ENCODE measurements at regions not wholly inside any gene's neighbourhood (a gene's known extent, or its start where the extent isn't known, plus 50 kb on each side); places are given as distances from the start of the nearest gene placed in this dataset.
A peak's percentile ranks its signal among the peaks of the same experiment; 100 is the strongest.

DNA sequence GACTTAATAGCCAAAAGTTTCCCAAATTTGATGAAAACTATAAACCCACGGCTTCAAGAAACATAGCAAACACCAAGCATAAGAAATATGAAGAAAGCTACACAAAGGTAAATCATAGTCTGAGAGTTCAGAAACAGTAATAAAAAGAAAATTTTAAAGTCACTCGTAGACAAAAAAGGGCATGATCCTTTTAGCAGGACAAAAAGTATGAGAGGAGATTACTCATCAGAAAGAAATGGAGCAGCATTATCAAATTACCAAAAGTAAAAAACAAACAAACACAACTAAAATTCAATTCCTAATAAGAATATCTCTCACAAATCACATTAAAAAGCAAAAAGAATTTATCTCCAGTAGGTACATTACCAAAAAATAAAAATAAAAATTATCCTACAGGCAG lies 279.4 kb upstream of the UBE2E2 start:
- in situ Hi-C loops (cut with MboI; ENCODE audit: low pct_ligation_motif_present in 1 of 4, low pct_unique_long_range_greater_than_20kb in 1 of 4, low sequenced_read_pairs in 3 of 4), result loop anchor here in 1 of 4 donors (25.0 kb wide), 1 partner anchor 361 kb away; no protein-coding TSS in a partner anchor
- DNase-seq, result no peak
- WGBS, 2 donors (ENCODE audit: low coverage in 1 of 2), result 75 to 91% methylated on average over 2 of the region's 2 CpGs
- Histone ChIP-seq H3K27me3 (no peaks in the 10 kb centered on the region), H3K36me3 (no peaks in the 10 kb centered on the region), H3K4me1 (no peaks in the 10 kb centered on the region), H3K27ac (no peak overlapping the region), H3K9me3 (no peaks in the 10 kb centered on the region), H3K4me3 (no peak overlapping the region)
- intact Hi-C loops (cut with DNase I; ENCODE audit: low total_unique reads), result no loop called here
- TF ChIP-seq POLR2AphosphoS5 (IDR thresholded peaks at IDR 0.05), result no peak
- no peak for TF ChIP-seq EP300 (IDR thresholded peaks at IDR 0.05; ENCODE audit: low read depth)
- TF ChIP-seq POLR2A (IDR thresholded peaks at IDR 0.05), result no peak
- TF ChIP-seq, protein P1, sequence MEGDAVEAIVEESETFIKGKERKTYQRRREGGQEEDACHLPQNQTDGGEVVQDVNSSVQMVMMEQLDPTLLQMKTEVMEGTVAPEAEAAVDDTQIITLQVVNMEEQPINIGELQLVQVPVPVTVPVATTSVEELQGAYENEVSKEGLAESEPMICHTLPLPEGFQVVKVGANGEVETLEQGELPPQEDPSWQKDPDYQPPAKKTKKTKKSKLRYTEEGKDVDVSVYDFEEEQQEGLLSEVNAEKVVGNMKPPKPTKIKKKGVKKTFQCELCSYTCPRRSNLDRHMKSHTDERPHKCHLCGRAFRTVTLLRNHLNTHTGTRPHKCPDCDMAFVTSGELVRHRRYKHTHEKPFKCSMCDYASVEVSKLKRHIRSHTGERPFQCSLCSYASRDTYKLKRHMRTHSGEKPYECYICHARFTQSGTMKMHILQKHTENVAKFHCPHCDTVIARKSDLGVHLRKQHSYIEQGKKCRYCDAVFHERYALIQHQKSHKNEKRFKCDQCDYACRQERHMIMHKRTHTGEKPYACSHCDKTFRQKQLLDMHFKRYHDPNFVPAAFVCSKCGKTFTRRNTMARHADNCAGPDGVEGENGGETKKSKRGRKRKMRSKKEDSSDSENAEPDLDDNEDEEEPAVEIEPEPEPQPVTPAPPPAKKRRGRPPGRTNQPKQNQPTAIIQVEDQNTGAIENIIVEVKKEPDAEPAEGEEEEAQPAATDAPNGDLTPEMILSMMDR (IDR thresholded peaks at IDR 0.05), result no peak

DNA sequence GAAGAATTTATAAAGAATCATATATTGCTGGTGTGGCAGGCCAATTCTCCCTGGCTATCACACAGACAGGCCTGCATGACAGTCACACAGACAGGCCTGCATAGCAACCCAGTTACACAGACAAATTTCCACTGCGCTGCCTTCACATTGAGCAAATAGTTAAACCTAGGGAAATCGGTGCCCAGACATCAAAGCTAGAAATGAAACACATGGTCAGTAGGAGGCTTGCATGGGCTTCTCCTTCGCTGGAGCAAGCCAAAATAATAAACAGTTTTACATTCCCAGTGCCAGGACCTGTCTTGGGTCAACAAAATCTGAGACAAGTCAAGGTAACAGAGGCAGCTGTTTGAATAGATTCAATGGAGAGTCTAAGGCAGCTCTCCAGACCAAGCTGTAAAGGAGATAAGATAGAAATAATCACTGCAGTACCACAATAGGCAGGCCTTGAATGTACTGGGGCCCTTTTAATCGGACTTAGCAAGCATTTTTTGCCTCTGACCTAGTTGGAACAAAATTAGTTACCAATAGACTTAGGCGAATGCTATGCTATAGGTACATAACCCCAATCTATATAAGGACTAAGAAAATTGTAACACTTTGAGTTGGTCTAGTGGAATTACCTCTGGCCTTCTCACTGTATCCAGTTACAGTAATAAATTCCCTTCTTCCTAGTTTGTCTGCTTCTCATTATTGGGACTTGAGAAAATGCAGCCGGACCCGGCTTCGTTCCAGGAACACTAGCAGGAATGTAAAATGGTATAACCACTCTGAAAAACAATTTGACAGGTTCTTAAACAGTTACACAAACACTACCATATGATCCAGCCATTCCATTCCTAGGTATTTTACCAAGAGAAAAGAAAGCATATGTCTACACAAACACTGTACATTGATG lies 274.7 kb upstream of the UBE2E2 start:
- intact Hi-C loops (cut with DNase I; ENCODE audit: low total_unique reads), result no loop called here
- in situ Hi-C loops (cut with MboI; ENCODE audit: low pct_ligation_motif_present in 1 of 4, low pct_unique_long_range_greater_than_20kb in 1 of 4, low sequenced_read_pairs in 3 of 4), result loop anchor here in 1 of 4 donors (25.0 kb wide), 1 partner anchor 91 kb away; no protein-coding TSS in a partner anchor
- no peak for DNase-seq
- Histone ChIP-seq H3K4me3 (no peak overlapping the region), H3K36me3 (no peaks in the 10 kb centered on the region), H3K27ac (no peak overlapping the region), H3K9me3 (no peaks in the 10 kb centered on the region), H3K4me1 (no peaks in the 10 kb centered on the region), H3K27me3 (no peaks in the 10 kb centered on the region)
- 69 to 76% methylated on average over 6 to 8 of the region's 8 CpGs for WGBS, 2 donors (ENCODE audit: low coverage in 1 of 2)
- TF ChIP-seq EP300 (IDR thresholded peaks at IDR 0.05; ENCODE audit: low read depth) (no peak), POLR2AphosphoS5 (IDR thresholded peaks at IDR 0.05) (peak in 1 of 3 donors; percentile 16), POLR2A (IDR thresholded peaks at IDR 0.05) (no peak)
- TF ChIP-seq, protein P1 (IDR thresholded peaks at IDR 0.05), result no peak

DNA sequence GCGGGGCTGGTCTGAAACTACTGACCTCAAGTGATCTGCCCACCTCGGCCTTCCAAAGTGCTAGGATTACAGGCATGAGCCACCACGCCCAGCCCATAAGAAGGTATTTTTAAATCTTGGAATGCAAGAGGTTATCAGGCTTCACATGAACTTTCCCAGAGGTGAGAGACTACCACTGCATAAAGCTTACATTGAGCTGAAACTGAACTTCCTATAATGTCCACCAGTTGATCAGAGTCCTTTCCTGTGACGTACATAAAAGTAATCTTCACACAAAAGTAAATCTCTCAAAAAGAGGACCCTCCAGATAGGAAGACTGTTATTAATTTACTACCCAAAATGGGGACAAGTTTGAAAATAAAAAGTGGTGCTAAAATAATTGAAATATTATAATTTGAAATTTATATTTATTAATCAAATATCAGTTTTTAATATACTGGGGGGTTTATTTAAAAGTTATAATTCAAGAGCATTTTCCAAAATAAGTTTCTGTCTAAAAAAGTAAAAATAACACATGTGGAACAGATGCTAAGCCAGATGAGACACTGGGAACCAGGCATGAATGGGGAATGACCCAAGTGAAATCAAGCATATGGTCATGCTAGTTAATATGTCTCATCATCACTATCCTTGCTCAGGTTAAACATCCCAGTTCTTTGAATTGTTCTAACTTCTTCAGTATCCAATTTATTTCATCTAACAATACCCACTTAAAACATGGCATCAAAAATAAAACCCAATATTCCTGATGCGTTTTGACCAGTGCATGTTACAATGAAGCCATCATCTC lies 269.9 kb upstream of the UBE2E2 start:
- Histone ChIP-seq H3K4me3 (no peak overlapping the region), H3K27ac (no peak overlapping the region), H3K4me1 (no peaks in the 10 kb centered on the region), H3K27me3 (no peaks in the 10 kb centered on the region), H3K36me3 (no peaks in the 10 kb centered on the region), H3K9me3 (no peaks in the 10 kb centered on the region)
- WGBS, 2 donors (ENCODE audit: low coverage in 1 of 2), result 82 to 84% methylated on average over 3 to 5 of the region's 5 CpGs
- DNase-seq, result no peak
- in situ Hi-C loops (cut with MboI; ENCODE audit: low pct_ligation_motif_present in 1 of 4, low pct_unique_long_range_greater_than_20kb in 1 of 4, low sequenced_read_pairs in 3 of 4), result loop anchor here in 1 of 4 donors (25.0 kb wide), 1 partner anchor 96 kb away; no protein-coding TSS in a partner anchor
- intact Hi-C loops (cut with DNase I; ENCODE audit: low total_unique reads), result no loop called here
- TF ChIP-seq POLR2A (IDR thresholded peaks at IDR 0.05) (no peak), EP300 (IDR thresholded peaks at IDR 0.05; ENCODE audit: low read depth) (no peak), POLR2AphosphoS5 (IDR thresholded peaks at IDR 0.05) (no peak)
- TF ChIP-seq, protein P1 (IDR thresholded peaks at IDR 0.05), result no peak

DNA sequence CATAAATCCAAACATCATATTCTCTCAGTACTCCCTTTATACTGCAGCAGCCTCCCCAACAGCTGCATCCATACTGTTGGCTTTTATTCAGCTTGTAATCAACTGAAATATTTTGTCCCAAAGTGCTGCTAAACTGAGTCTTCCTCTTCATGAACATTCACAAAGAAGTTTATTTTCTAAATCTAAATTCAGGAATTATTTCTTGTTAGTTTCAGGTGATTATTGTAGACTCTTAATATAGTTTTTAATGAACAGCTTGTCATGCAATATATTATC lies 269.3 kb upstream of the UBE2E2 start:
- no peak for DNase-seq
- H3K27ac ChIP-seq, result no peak overlapping the region
- no peaks in the 10 kb centered on the region for H3K9me3 ChIP-seq
- intact Hi-C loops (cut with DNase I; ENCODE audit: low total_unique reads) (no loop called here), in situ Hi-C loops (cut with MboI; ENCODE audit: low pct_ligation_motif_present in 1 of 4, low pct_unique_long_range_greater_than_20kb in 1 of 4, low sequenced_read_pairs in 3 of 4) (loop anchor here in 1 of 4 donors (25.0 kb wide), 1 partner anchor 96 kb away; no protein-coding TSS in a partner anchor)
- H3K27me3 ChIP-seq, result no peaks in the 10 kb centered on the region
- H3K4me3 ChIP-seq, result no peak overlapping the region
- H3K4me1 ChIP-seq, result no peaks in the 10 kb centered on the region
- no peak for TF ChIP-seq EP300 (IDR thresholded peaks at IDR 0.05; ENCODE audit: low read depth)
- TF ChIP-seq POLR2A (IDR thresholded peaks at IDR 0.05), result no peak
- TF ChIP-seq, protein P1 (IDR thresholded peaks at IDR 0.05), result no peak
- no peak for TF ChIP-seq POLR2AphosphoS5 (IDR thresholded peaks at IDR 0.05)
- H3K36me3 ChIP-seq, result no peaks in the 10 kb centered on the region
